ENCODE measurements at regions not wholly inside any gene's neighbourhood (a gene's known extent, or its start where the extent isn't known, plus 50 kb on each side); places are given as distances from the start of the nearest gene placed in this dataset.

- H3K4me3 Mint-ChIP-seq: peak overlapping the region; percentile 22; the same call in 1 of the 2 replicates
- ChIA-PET POLR2A (no interaction called here), CTCF (interaction anchor here (0.8 to 1.2 kb wide), 2 partner anchors 51 to 70 kb away, joined by 3 to 4 read pairs; no protein-coding TSS in a partner anchor)
- TF ChIP-seq SP1 (CRISPR knock-in tag; conservative IDR thresholded peaks at IDR 0.05) (no peak), NR1H2 (CRISPR knock-in tag; IDR thresholded peaks at IDR 0.05) (no peak), SOX15 (CRISPR knock-in tag; IDR thresholded peaks at IDR 0.05) (no peak)
- TF ChIP-seq, protein P1, sequence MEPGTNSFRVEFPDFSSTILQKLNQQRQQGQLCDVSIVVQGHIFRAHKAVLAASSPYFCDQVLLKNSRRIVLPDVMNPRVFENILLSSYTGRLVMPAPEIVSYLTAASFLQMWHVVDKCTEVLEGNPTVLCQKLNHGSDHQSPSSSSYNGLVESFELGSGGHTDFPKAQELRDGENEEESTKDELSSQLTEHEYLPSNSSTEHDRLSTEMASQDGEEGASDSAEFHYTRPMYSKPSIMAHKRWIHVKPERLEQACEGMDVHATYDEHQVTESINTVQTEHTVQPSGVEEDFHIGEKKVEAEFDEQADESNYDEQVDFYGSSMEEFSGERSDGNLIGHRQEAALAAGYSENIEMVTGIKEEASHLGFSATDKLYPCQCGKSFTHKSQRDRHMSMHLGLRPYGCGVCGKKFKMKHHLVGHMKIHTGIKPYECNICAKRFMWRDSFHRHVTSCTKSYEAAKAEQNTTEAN (CRISPR knock-in tag; IDR thresholded peaks at IDR 0.05): 0 out of 2 replicates have a peak, but pooled peaks have one; percentile 4
- TF ChIP-seq, protein P2, sequence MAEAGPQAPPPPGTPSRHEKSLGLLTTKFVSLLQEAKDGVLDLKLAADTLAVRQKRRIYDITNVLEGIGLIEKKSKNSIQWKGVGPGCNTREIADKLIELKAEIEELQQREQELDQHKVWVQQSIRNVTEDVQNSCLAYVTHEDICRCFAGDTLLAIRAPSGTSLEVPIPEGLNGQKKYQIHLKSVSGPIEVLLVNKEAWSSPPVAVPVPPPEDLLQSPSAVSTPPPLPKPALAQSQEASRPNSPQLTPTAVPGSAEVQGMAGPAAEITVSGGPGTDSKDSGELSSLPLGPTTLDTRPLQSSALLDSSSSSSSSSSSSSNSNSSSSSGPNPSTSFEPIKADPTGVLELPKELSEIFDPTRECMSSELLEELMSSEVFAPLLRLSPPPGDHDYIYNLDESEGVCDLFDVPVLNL (CRISPR knock-in tag; IDR thresholded peaks at IDR 0.05; ENCODE audit: borderline replicate concordance, low read depth): no peak
- peaks cover 9% of the 10 kb centered on the region for H3K27me3 Mint-ChIP-seq (ENCODE audit: low read depth)
- no peaks in the 10 kb centered on the region for H3K36me3 Mint-ChIP-seq
- peak; percentile 60 for ATAC-seq
- peaks cover 53% of the 10 kb centered on the region for H3K4me1 Mint-ChIP-seq
- H3K27ac Mint-ChIP-seq: peak overlapping the region; percentile 98
- H3K9me3 Mint-ChIP-seq: peaks cover 3% of the 10 kb centered on the region; the same call in 1 of the 2 replicates
- DNase-seq (ENCODE audit: low spot score): no peak
These were observed 815.9 kb downstream of the VGLL3 start for GRCh38 chr3:86175051-86175536.

- Mint-ChIP-seq H3K36me3 (no peaks in the 10 kb centered on the region), H3K9me3 (peaks cover 3% of the 10 kb centered on the region; the same call in 1 of the 2 replicates), H3K27me3 (ENCODE audit: low read depth) (peaks cover 9% of the 10 kb centered on the region), H3K27ac (no peak overlapping the region), H3K4me1 (peaks cover 41% of the 10 kb centered on the region), H3K4me3 (no peak overlapping the region)
- ATAC-seq: no peak
- CTCF ChIA-PET: no interaction called here
- TF ChIP-seq GABPB1 (CRISPR knock-in tag; IDR thresholded peaks at IDR 0.05) (no peak), PRRX2 (CRISPR knock-in tag; IDR thresholded peaks at IDR 0.05) (no peak), ZNF232 (CRISPR knock-in tag; IDR thresholded peaks at IDR 0.05) (no peak), SMAD4 (CRISPR knock-in tag; IDR thresholded peaks at IDR 0.05) (no peak), ELF4 (CRISPR knock-in tag; IDR thresholded peaks at IDR 0.05; ENCODE audit: low read depth) (no peak), ZNF671 (CRISPR knock-in tag; IDR thresholded peaks at IDR 0.05) (no peak), NR1H2 (CRISPR knock-in tag; IDR thresholded peaks at IDR 0.05) (no peak)
- TF ChIP-seq, protein P3, sequence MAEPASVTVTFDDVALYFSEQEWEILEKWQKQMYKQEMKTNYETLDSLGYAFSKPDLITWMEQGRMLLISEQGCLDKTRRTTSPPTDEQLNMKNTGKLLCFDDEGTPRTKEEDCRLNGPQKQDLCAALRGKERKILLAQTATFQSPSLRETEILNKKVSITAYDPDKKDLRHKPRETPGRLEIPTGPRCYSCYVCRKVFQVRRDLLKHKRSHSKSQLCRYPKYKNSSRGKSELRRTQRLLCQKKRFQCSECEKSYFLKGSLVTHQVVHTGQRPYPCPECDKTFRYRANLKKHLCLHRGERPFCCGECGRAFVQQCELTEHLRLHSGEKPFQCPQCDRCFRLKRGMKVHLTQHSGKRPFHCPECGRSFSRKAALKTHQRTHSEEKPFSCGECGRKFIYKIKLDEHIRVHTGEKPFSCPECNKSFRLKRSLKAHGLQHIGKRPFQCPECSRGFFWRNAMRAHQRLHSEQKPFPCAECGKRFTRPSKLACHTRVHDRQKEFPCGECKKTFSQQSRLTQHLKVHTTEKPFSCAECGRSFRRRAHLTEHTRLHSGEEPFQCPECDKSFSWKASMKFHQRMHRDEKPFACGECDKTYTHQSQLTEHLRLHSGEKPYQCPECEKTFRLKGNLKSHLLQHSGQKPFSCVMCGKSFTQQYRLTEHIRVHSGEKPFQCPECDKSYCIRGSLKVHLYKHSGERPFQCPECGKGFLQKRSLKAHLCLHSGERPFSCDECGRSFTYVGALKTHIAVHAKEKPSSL (CRISPR knock-in tag; conservative IDR thresholded peaks at IDR 0.05): no peak
- TF ChIP-seq, protein P4, sequence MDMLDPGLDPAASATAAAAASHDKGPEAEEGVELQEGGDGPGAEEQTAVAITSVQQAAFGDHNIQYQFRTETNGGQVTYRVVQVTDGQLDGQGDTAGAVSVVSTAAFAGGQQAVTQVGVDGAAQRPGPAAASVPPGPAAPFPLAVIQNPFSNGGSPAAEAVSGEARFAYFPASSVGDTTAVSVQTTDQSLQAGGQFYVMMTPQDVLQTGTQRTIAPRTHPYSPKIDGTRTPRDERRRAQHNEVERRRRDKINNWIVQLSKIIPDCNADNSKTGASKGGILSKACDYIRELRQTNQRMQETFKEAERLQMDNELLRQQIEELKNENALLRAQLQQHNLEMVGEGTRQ (CRISPR knock-in tag; IDR thresholded peaks at IDR 0.05): no peak
- TF ChIP-seq, protein P5, sequence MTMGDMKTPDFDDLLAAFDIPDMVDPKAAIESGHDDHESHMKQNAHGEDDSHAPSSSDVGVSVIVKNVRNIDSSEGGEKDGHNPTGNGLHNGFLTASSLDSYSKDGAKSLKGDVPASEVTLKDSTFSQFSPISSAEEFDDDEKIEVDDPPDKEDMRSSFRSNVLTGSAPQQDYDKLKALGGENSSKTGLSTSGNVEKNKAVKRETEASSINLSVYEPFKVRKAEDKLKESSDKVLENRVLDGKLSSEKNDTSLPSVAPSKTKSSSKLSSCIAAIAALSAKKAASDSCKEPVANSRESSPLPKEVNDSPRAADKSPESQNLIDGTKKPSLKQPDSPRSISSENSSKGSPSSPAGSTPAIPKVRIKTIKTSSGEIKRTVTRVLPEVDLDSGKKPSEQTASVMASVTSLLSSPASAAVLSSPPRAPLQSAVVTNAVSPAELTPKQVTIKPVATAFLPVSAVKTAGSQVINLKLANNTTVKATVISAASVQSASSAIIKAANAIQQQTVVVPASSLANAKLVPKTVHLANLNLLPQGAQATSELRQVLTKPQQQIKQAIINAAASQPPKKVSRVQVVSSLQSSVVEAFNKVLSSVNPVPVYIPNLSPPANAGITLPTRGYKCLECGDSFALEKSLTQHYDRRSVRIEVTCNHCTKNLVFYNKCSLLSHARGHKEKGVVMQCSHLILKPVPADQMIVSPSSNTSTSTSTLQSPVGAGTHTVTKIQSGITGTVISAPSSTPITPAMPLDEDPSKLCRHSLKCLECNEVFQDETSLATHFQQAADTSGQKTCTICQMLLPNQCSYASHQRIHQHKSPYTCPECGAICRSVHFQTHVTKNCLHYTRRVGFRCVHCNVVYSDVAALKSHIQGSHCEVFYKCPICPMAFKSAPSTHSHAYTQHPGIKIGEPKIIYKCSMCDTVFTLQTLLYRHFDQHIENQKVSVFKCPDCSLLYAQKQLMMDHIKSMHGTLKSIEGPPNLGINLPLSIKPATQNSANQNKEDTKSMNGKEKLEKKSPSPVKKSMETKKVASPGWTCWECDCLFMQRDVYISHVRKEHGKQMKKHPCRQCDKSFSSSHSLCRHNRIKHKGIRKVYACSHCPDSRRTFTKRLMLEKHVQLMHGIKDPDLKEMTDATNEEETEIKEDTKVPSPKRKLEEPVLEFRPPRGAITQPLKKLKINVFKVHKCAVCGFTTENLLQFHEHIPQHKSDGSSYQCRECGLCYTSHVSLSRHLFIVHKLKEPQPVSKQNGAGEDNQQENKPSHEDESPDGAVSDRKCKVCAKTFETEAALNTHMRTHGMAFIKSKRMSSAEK (CRISPR knock-in tag; IDR thresholded peaks at IDR 0.05; ENCODE audit: borderline replicate concordance): no peak
- DNase-seq (ENCODE audit: low spot score): no peak
- POLR2A ChIA-PET: no interaction called here
These were observed 817.5 kb downstream of the VGLL3 start for GRCh38 chr3:86173401-86173800.

Measured in WTC11 (cell line).